K562 (cell line): ENCODE measurements at regions not wholly inside any gene's neighbourhood (a gene's known extent, or its start where the extent isn't known, plus 50 kb on each side); places are given as distances from the start of the nearest gene placed in this dataset.

Experiments
- ATAC-seq: fragments of 200-7000 bp; cut with Tn5 transposase; 3 replicates; pipeline ENCODE4 v1.9.1; 2020; ENCODE audit warnings: moderate library complexity
- BruUV-seq: library from RNA; stranded (reverse); fragments of 400-500 nt; replicated peaks from 2 replicates; lab custom pipeline; 2021; lab: Mats Ljungman, UMichigan
- CTCF ChIA-PET: fragments of 300-600 bp; formaldehyde crosslinking; extraction: SDS; loops from one replicate; lab custom pipeline; 2021; ENCODE audit warnings: low intra/inter-chr PET ratio; lab: Yijun Ruan, JAX
- POLR2A ChIA-PET: fragments of 300-600, 350-650 bp; sonication (Branson Sonifier 250); formaldehyde crosslinking; extraction: SDS; loops from one replicate; lab custom pipeline; 2021; ENCODE audit warnings: antibody characterized with exemption, inconsistent platforms; lab: Yijun Ruan, JAX
- DNase-seq, 4 experiments: peaks; one replicate each; pipeline versions ENCODE4 v3.0.0 to v3.0.0-alpha.2; 2011 to 2018; ENCODE audit warnings: low spot score in 3 of 4, mixed read lengths in 3 of 4; ENCODE audit errors: extremely low read depth in 1 of 4
- FAIRE-seq: peaks from 2 replicates; lab custom pipeline; 2011; peaks lifted over from hg19 to GRCh38; lab: Jason Lieb, UNC
- H2AFZ ChIP-seq: 2 replicates; pipeline ENCODE4 v1.6.0; 2011; ENCODE audit warnings: low read depth, low read length, control low read depth, inconsistent platforms
- H3K27ac ChIP-seq: fragments of 200-600 bp; 3 replicates; pipeline ENCODE4 v1.8.0; 2011; ENCODE audit warnings: low read depth, mild to moderate bottlenecking, control low read depth, inconsistent platforms, low read length, moderate library complexity, mixed read lengths; ENCODE audit errors: extremely low read depth
- H3K27me3 ChIP-seq, 2 experiments: fragments of 300-600 bp in 1 of 2; 2 replicates in 1 of 2; 3 replicates in 1 of 2; pipeline versions ENCODE4 v1.6.0 to v1.8.0; 2011; ENCODE audit warnings: inconsistent platforms in 2 of 2, low read length in 2 of 2, mild to moderate bottlenecking in 1 of 2, mixed read lengths in 1 of 2, moderate library complexity in 1 of 2; ENCODE audit not compliant: control insufficient read depth in 2 of 2, insufficient read depth in 2 of 2
- H3K36me3 ChIP-seq: fragments of 300-600 bp; 3 replicates; pipeline ENCODE4 v1.8.0; 2011; ENCODE audit warnings: mild to moderate bottlenecking, low read length, inconsistent platforms; ENCODE audit not compliant: control insufficient read depth, insufficient read depth
- H3K4me1 ChIP-seq, 2 experiments: fragments of 200-600 bp in 1 of 2; replicated peaks in 1 of 2; 2 replicates in 1 of 2; 3 replicates in 1 of 2; pipeline versions ENCODE4 v1.5.1 to v1.8.0; 2011; ENCODE audit warnings: inconsistent platforms in 2 of 2, low read length in 2 of 2, mild to moderate bottlenecking in 1 of 2, mixed read lengths in 1 of 2, moderate library complexity in 1 of 2; ENCODE audit not compliant: control insufficient read depth in 2 of 2, insufficient read depth in 2 of 2
- H3K4me2 ChIP-seq: 2 replicates; pipeline ENCODE4 v1.6.1; 2011; ENCODE audit warnings: low read length, control low read depth, inconsistent platforms, mixed read lengths; ENCODE audit not compliant: insufficient read depth
- H3K4me3 ChIP-seq: fragments of 200-600 bp; sonication (generic), shearing (Covaris generic); 2 replicates; pipeline ENCODE4 v1.5.1; 2016; ENCODE audit warnings: control low read depth, inconsistent platforms
- H3K79me2 ChIP-seq: fragments of 200-600 bp; 3 replicates; pipeline ENCODE4 v1.8.0; 2011; ENCODE audit warnings: low read length, inconsistent platforms; ENCODE audit not compliant: control insufficient read depth, insufficient read depth
- H3K9ac ChIP-seq, 2 experiments: 2 replicates each; pipeline versions ENCODE4 v1.6.0 to v1.6.1; 2011; ENCODE audit warnings: low read depth in 2 of 2, low read length in 2 of 2, control low read depth in 1 of 2, inconsistent platforms in 1 of 2, mild to moderate bottlenecking in 1 of 2, mixed read lengths in 1 of 2; ENCODE audit not compliant: insufficient read depth in 1 of 2
- H3K9me1 ChIP-seq: one replicate; pipeline ENCODE4 v1.6.0; 2011; ENCODE audit warnings: inconsistent platforms, mild to moderate bottlenecking, low read length, moderate library complexity; ENCODE audit not compliant: control insufficient read depth, insufficient read depth
- H3K9me3 ChIP-seq: replicated peaks from 2 replicates; pipeline ENCODE4 v1.5.1; 2011; ENCODE audit warnings: low read depth, low read length, inconsistent platforms; ENCODE audit not compliant: control insufficient read depth, insufficient read depth
- H4K20me1 ChIP-seq: replicated peaks from 2 replicates; pipeline ENCODE4 v1.6.1; 2011; ENCODE audit warnings: low read length, inconsistent platforms, mixed read lengths; ENCODE audit not compliant: control insufficient read depth, insufficient read depth
- ADNP ChIP-seq: fragments of 200-800 bp; sonication (Bioruptor generic); IDR thresholded peaks from 2 replicates; pipeline ENCODE4 v1.6.1; 2016; ENCODE audit warnings: missing genetic modification characterization, missing compliant biosample characterization
- BCLAF1 ChIP-seq, 2 experiments: fragments of 450-650 bp in 1 of 2; IDR thresholded peaks; 2 replicates each; pipeline ENCODE4 v1.6.1; 2011 to 2017; ENCODE audit warnings: low read depth in 2 of 2, antibody characterized with exemption in 1 of 2, borderline replicate concordance in 1 of 2, low read length in 1 of 2, mild to moderate bottlenecking in 1 of 2, mixed read lengths in 1 of 2; ENCODE audit not compliant: control insufficient read depth in 1 of 2
- CXXC5 ChIP-seq: fragments of 250-450 bp; sonication (Bioruptor Pico); IDR thresholded peaks from 2 replicates; pipeline ENCODE4 v1.8.0; 2022; ENCODE audit warnings: inconsistent platforms, mild to moderate bottlenecking, moderate library complexity
- HEY1 ChIP-seq: fragments of 250-450 bp; sonication (Bioruptor Pico); IDR thresholded peaks from 2 replicates; pipeline ENCODE4 v1.5.0; 2020; ENCODE audit warnings: mild to moderate bottlenecking, moderate library complexity, borderline replicate concordance
- KHSRP ChIP-seq: fragments of 450-650 bp; IDR thresholded peaks from 2 replicates; pipeline ENCODE4 v1.6.1; 2017
- MAFG ChIP-seq: fragments of 450-650 bp; conservative IDR thresholded peaks from 2 replicates; pipeline ENCODE4 v1.6.1; 2016; ENCODE audit warnings: missing genetic modification characterization, missing compliant biosample characterization
- MLX ChIP-seq, 2 experiments: fragments of 450-650 bp in 1 of 2; sonication (generic) in 1 of 2; formaldehyde crosslinking; conservative IDR thresholded peaks; 2 replicates each; pipeline versions ENCODE4 v1.4.0 to v1.8.1; 2020 to 2022; ENCODE audit warnings: mild to moderate bottlenecking in 1 of 2, missing genetic modification reagents in 1 of 2
- RBFOX2 ChIP-seq: fragments of 200-400 bp; formaldehyde crosslinking; IDR thresholded peaks from 2 replicates; pipeline ENCODE4 v1.6.1; 2017; ENCODE audit warnings: low read depth, mild to moderate bottlenecking, low read length, moderate library complexity
- SRSF7 ChIP-seq: fragments of 200-400 bp; formaldehyde crosslinking; optimal IDR thresholded peaks from 2 replicates; pipeline ENCODE3; 2017; ENCODE audit warnings: mild to moderate bottlenecking, low read depth, low read length
- ZNF24 ChIP-seq: fragments of 450-650 bp; IDR thresholded peaks from 2 replicates; pipeline ENCODE4 v1.6.1; 2016
- ZNF311 ChIP-seq: fragments of 250-450 bp; sonication (Bioruptor Pico); IDR thresholded peaks from 2 replicates; pipeline ENCODE4 v1.4.0; 2020; ENCODE audit warnings: mild to moderate bottlenecking, moderate library complexity
- ZNF766 ChIP-seq: fragments of 200-800 bp; sonication (Bioruptor generic); conservative IDR thresholded peaks from 2 replicates; pipeline ENCODE4 v1.6.1; 2016; ENCODE audit warnings: missing genetic modification characterization, missing compliant biosample characterization
- WGBS: fragments of 100-300 bp; shearing (Covaris generic); methylation state at CpG from one replicate; pipeline ENCODE4 v1.1.6; 2016; ENCODE audit warnings: low coverage, mixed read lengths; ENCODE audit not compliant: insufficient coverage; ENCODE audit errors: missing lambda C conversion rate; 5-methylcytosine and 5-hydroxymethylcytosine counted together
- in situ Hi-C: fragments of 300-500 bp; cut with MboI; formaldehyde crosslinking; loops from 4 replicates; pipeline ENCODE4 v1.15.0; 2018; ENCODE audit warnings: inconsistent platforms, mixed read lengths
- intact Hi-C: fragments of 100-400 bp; cut with micrococcal nuclease; formaldehyde crosslinking; loops from 2 replicates; pipeline ENCODE4 v1.14.2; 2022
- TF ChIP-seq, protein P1 (sequence below): sonication (generic); formaldehyde crosslinking; IDR thresholded peaks from 2 replicates; pipeline ENCODE4 v1.9.0; 2022; ENCODE audit warnings: mild to moderate bottlenecking, missing genetic modification reagents
- TF ChIP-seq, protein P2 (sequence below): sonication (generic); formaldehyde crosslinking; IDR thresholded peaks from 2 replicates; pipeline ENCODE4 v1.8.0; 2022; ENCODE audit warnings: mild to moderate bottlenecking, low read depth, missing genetic modification reagents

- TF ChIP-seq BCLAF1 (IDR thresholded peaks at IDR 0.05; ENCODE audit: borderline replicate concordance in 1 of 2, control insufficient read depth in 1 of 2, low read depth in 2 of 2, low read length in 1 of 2) (no peak), ZNF24 (no peak), HEY1 (no peak), KHSRP (no peak), SRSF7 (no peak), RBFOX2 (no peak), ZNF311 (CRISPR knock-in tag) (no peak), CXXC5 (CRISPR knock-in tag) (no peak)
These were observed 87.5 kb upstream of the MEI4 start (continued) for GRCh38 chr6:77565370-77565769.

DNA sequence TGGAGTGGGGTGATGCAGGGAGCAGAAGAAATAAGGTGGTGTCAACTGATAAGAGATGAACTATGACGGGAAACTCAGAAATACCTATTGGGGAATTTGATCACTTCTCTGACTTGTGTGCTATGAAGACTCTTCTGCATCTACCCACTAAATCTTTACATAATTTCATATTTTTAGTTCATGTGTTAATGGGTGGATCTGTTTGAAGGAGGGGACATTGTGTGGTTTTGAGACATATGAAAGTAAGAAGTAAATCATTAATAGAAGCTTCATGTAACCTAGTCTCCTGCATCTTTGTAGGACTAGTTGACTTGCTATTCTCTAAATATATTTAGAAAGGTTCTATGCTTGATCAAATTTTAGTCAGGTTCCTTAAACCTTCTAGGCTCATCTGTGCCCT lies 86.6 kb upstream of the MEI4 start:
- no peaks in the 10 kb centered on the region; the same call in 1 of the 2 replicates for H3K9me3 ChIP-seq
- H3K9ac ChIP-seq: no peak overlapping the region
- no peak overlapping the region for H3K4me3 ChIP-seq
- no peak overlapping the region for H2AFZ ChIP-seq
- no peaks in the 10 kb centered on the region for H3K79me2 ChIP-seq
- DNase-seq: no peak
- no peaks in the 10 kb centered on the region for H3K36me3 ChIP-seq
- in situ Hi-C loops: no loop called here
- intact Hi-C loops: no loop called here
- WGBS: 0% methylated on average over 1 of the region's 1 CpG
- BruUV-seq: no TSS peak
- ATAC-seq: no peak
- H3K4me1 ChIP-seq: no peaks in the 10 kb centered on the region
- no peaks in the 10 kb centered on the region for H3K9me1 ChIP-seq
- POLR2A ChIA-PET: no interaction called here
- H3K27me3 ChIP-seq: no peaks in the 10 kb centered on the region
- H3K4me2 ChIP-seq: no peak overlapping the region
- CTCF ChIA-PET: no interaction called here
- FAIRE-seq: no peak
- H4K20me1 ChIP-seq: no peaks in the 10 kb centered on the region
- H3K27ac ChIP-seq: no peak overlapping the region
- TF ChIP-seq ADNP (tag): no peak
- no peak for TF ChIP-seq ZNF766 (CRISPR knock-in tag)
- no peak for TF ChIP-seq MLX (CRISPR knock-in tag; conservative IDR thresholded peaks at IDR 0.05)
- TF ChIP-seq, protein P1, sequence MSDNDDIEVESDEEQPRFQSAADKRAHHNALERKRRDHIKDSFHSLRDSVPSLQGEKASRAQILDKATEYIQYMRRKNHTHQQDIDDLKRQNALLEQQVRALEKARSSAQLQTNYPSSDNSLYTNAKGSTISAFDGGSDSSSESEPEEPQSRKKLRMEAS (CRISPR knock-in tag): no peak
- TF ChIP-seq, protein P2, sequence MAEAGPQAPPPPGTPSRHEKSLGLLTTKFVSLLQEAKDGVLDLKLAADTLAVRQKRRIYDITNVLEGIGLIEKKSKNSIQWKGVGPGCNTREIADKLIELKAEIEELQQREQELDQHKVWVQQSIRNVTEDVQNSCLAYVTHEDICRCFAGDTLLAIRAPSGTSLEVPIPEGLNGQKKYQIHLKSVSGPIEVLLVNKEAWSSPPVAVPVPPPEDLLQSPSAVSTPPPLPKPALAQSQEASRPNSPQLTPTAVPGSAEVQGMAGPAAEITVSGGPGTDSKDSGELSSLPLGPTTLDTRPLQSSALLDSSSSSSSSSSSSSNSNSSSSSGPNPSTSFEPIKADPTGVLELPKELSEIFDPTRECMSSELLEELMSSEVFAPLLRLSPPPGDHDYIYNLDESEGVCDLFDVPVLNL (CRISPR knock-in tag): no peak
- TF ChIP-seq MAFG: no peak
